Common myeloid progenitor, CD34-positive (primary cell): ENCODE measurements at regions not wholly inside any gene's neighbourhood (a gene's known extent, or its start where the extent isn't known, plus 50 kb on each side); places are given as distances from the start of the nearest gene placed in this dataset.

Experiments
- CTCF ChIA-PET: fragments of 350-600 bp; sonication (Branson Sonifier 250); formaldehyde crosslinking; loops from one replicate; lab custom pipeline; 2021; ENCODE audit warnings: antibody characterized with exemption; lab: Charles Lee
- POLR2A ChIA-PET: fragments of 350-600 bp; sonication (Branson Sonifier 250); formaldehyde crosslinking; loops from one replicate; lab custom pipeline; 2021; ENCODE audit warnings: antibody characterized with exemption; lab: Charles Lee
- DNase-seq, 3 donors: peaks; one replicate each; pipeline versions ENCODE4 v3.0.0 to v3.0.0-alpha.2; 2013
- H3K27ac ChIP-seq, 2 experiments: 1 replicate in 1 of 2; 2 replicates in 1 of 2; pipeline ENCODE4 v1.7.0; 2013; ENCODE audit warnings: inconsistent platforms in 2 of 2, low read length in 2 of 2, mild to moderate bottlenecking in 2 of 2, low read depth in 1 of 2, moderate library complexity in 1 of 2; ENCODE audit not compliant: severe bottlenecking in 2 of 2, insufficient read depth in 1 of 2, poor library complexity in 1 of 2
- H3K27me3 ChIP-seq, 5 experiments: replicated peaks in 2 of 5; 1 replicate in 3 of 5; 2 replicates in 2 of 5; pipeline versions ENCODE4 v1.6.1 to v1.7.0; 2013; ENCODE audit warnings: low read length in 4 of 5, mild to moderate bottlenecking in 2 of 5, moderate library complexity in 2 of 5, inconsistent platforms in 1 of 5; ENCODE audit not compliant: insufficient read depth in 5 of 5, control insufficient read depth in 4 of 5
- H3K36me3 ChIP-seq, 4 experiments: 1 replicate in 2 of 4; 2 replicates in 2 of 4; pipeline versions ENCODE4 v1.6.1 to v1.7.0; 2013; ENCODE audit warnings: low read length in 3 of 4, control low read depth in 1 of 4, mild to moderate bottlenecking in 1 of 4; ENCODE audit not compliant: control insufficient read depth in 4 of 4, insufficient read depth in 4 of 4
- H3K4me1 ChIP-seq, 4 experiments: 1 replicate in 3 of 4; 2 replicates in 1 of 4; pipeline versions ENCODE4 v1.6.1 to v1.7.1; 2013; ENCODE audit warnings: low read length in 3 of 4, mild to moderate bottlenecking in 3 of 4, control low read depth in 1 of 4, inconsistent platforms in 1 of 4, moderate library complexity in 1 of 4; ENCODE audit not compliant: control insufficient read depth in 4 of 4, insufficient read depth in 4 of 4; ENCODE audit errors: control extremely low read depth in 1 of 4
- H3K4me3 ChIP-seq, 7 experiments: 1 replicate in 4 of 7; 2 replicates in 3 of 7; pipeline versions ENCODE4 v1.5.1 to v1.7.0; 2013; ENCODE audit warnings: mild to moderate bottlenecking in 7 of 7, low read length in 6 of 7, moderate library complexity in 6 of 7, inconsistent platforms in 2 of 7, low read depth in 2 of 7, control low read depth in 1 of 7; ENCODE audit not compliant: insufficient read depth in 4 of 7, control insufficient read depth in 1 of 7; ENCODE audit errors: extremely low read depth in 1 of 7
- H3K9me3 ChIP-seq, 5 experiments: 1 replicate in 4 of 5; 2 replicates in 1 of 5; pipeline versions ENCODE4 v1.6.1 to v1.7.1; 2013; ENCODE audit warnings: low read length in 4 of 5, mild to moderate bottlenecking in 2 of 5, inconsistent platforms in 1 of 5, low read depth in 1 of 5, moderate library complexity in 1 of 5; ENCODE audit not compliant: control insufficient read depth in 4 of 5, insufficient read depth in 2 of 5; ENCODE audit errors: control extremely low read depth in 1 of 5
- WGBS: methylation state at CpG from one replicate; pipeline ENCODE4 v1.1.5; 2013; ENCODE audit not compliant: insufficient coverage; 5-methylcytosine and 5-hydroxymethylcytosine counted together

DNA sequence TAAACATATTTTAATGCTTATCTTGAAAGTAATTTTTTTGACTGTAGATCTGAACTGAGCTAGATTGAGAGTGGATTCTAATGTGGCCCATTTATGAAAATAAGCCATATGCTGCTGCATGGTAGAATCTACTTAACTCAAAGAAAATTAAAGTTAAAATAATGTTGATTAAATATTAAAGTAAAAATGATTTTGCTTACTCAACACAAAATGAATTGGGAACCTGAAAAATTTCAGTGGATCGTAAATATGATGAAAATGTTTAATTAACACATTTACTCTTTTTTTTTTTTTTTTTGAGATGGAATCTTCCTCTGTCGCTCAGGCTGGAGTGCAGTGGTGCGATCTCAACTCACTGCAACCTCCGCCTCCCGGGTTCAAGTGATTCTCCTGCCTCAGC is 144.5 kb upstream of the HMGN3 start:
- no peak overlapping the region for H3K4me3 ChIP-seq
- no peaks in the 10 kb centered on the region for H3K36me3 ChIP-seq
- H3K4me1 ChIP-seq, result no peaks in the 10 kb centered on the region
- no peaks in the 10 kb centered on the region for H3K27me3 ChIP-seq
- ChIA-PET CTCF (no interaction called here), POLR2A (no interaction called here)
- WGBS, result no CpG with 5 or more reads among the region's 5 CpGs
- DNase-seq, result no peak
- H3K9me3 ChIP-seq, result no peaks in the 10 kb centered on the region
- no peak overlapping the region for H3K27ac ChIP-seq

DNA sequence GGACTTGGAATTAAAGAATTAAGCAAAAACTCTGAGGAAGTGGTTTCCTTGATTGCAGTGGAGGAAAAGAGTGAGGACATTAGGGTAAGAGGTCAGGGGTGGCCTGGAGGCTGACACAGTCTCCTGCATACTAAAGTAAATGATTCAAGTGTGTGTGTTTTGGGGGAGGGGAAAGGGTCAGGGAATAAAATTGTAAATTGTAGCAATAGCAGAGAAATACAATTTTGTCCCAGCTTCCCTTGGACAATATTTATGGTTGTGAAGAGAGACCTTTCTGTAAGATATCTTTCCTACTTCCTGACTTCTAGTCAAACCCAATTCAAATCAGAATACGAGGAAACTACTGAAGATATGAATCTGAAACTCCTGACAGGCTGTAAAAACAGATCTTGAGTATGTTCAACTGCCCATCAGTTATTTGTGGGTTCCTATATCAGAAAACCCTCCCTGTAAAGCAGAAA is 143.4 kb upstream of the HMGN3 start:
- DNase-seq, result no peak
- H3K27ac ChIP-seq, result no peak overlapping the region
- no peaks in the 10 kb centered on the region for H3K27me3 ChIP-seq
- POLR2A ChIA-PET, result no interaction called here
- H3K36me3 ChIP-seq, result no peaks in the 10 kb centered on the region
- no peaks in the 10 kb centered on the region for H3K9me3 ChIP-seq
- no peak overlapping the region for H3K4me3 ChIP-seq
- no CpG with 5 or more reads among the region's 1 CpG for WGBS
- CTCF ChIA-PET, result no interaction called here
- no peaks in the 10 kb centered on the region for H3K4me1 ChIP-seq

- POLR2A ChIA-PET, result no interaction called here
- DNase-seq, result no peak
- Histone ChIP-seq H3K4me3 (no peak overlapping the region), H3K27ac (no peak overlapping the region), H3K9me3 (no peaks in the 10 kb centered on the region), H3K36me3 (no peaks in the 10 kb centered on the region), H3K4me1 (no peaks in the 10 kb centered on the region), H3K27me3 (no peaks in the 10 kb centered on the region)
- CTCF ChIA-PET, result no interaction called here
- no CpG with 5 or more reads among the region's 1 CpG for WGBS
Measured at GRCh38 chr6:79377047-79377446, 142.6 kb upstream of the HMGN3 start.

DNA sequence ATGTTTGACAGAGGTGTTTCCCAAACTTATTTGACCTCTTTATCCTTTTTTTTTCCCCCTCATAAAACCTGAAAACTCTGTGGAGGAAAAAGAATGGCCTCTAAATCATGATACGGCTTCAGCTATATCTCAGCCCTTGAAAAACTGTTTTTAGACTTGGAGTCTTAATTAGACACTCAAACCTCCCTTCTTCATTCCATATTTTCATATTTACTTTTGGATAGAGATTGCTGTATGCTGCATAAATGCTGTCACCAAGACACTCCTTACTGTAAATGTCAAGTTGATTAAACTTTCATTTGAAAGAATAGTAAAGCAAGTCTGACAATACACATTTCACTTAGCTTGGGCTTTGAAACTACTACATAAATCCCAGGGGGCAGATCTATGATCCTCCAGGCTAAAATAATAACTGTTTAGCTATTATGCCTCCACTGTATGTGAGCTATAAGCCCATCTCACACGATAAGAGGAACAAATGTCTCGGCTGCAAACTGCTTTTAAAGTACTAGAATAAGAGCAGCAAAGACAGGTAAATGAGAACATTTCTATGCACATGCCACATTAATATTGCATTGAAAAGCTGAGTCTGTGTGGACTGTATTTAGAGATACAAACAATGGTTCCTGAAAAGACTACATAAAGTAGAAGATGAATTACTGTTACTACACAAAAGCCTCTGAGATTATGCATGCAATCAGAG is 141.3 kb upstream of the HMGN3 start:
- DNase-seq, result no peak
- no peaks in the 10 kb centered on the region for H3K27me3 ChIP-seq
- WGBS, result no CpG with 5 or more reads among the region's 3 CpGs
- H3K4me3 ChIP-seq, result no peak overlapping the region
- no peaks in the 10 kb centered on the region for H3K4me1 ChIP-seq
- CTCF ChIA-PET, result no interaction called here
- H3K27ac ChIP-seq, result no peak overlapping the region
- H3K36me3 ChIP-seq, result no peaks in the 10 kb centered on the region
- H3K9me3 ChIP-seq, result no peaks in the 10 kb centered on the region
- POLR2A ChIA-PET, result no interaction called here

- DNase-seq, result no peak
- H3K9me3 ChIP-seq, result peaks cover 0 to 5% (median 0%) of the 10 kb centered on the region in 5 experiments
- no CpG with 5 or more reads among the region's 1 CpG for WGBS
- no peak overlapping the region for H3K27ac ChIP-seq
- POLR2A ChIA-PET, result no interaction called here
- H3K4me1 ChIP-seq, result no peaks in the 10 kb centered on the region
- no peak overlapping the region for H3K4me3 ChIP-seq
- no peaks in the 10 kb centered on the region for H3K27me3 ChIP-seq
- CTCF ChIA-PET, result no interaction called here
- no peaks in the 10 kb centered on the region for H3K36me3 ChIP-seq
Measured at GRCh38 chr6:79374308-79374707, 139.8 kb upstream of the HMGN3 start.

DNA sequence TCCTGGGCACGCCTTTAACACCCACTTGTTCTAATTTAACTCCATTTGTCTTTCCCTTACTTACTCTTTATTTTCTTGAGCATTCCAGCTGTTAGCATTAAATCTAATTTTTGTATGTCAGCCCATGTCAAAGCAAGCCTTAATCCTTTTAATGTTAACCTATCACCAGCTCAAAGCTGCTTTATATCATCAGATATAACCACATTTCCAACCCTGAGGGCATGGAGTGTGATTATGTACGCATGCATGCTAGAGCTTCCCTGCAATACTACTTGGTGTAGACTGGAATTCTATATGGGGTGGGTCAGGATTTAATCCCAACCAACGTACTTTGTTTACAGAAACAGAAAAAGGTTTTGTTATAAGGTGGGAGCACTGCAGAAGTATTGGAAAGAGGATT is 139.4 kb upstream of the HMGN3 start:
- H3K4me3 ChIP-seq, result no peak overlapping the region
- WGBS, result 100% methylated on average over 1 of the region's 3 CpGs
- ChIA-PET CTCF (no interaction called here), POLR2A (no interaction called here)
- H3K27me3 ChIP-seq, result no peaks in the 10 kb centered on the region
- H3K36me3 ChIP-seq, result no peaks in the 10 kb centered on the region
- DNase-seq, result no peak
- no peak overlapping the region for H3K27ac ChIP-seq
- no peaks in the 10 kb centered on the region for H3K4me1 ChIP-seq
- peaks cover 0 to 5% (median 0%) of the 10 kb centered on the region in 5 experiments for H3K9me3 ChIP-seq

GRCh38 chr6:79373246-79373645 is 138.8 kb upstream of the HMGN3 start:
- no CpG with 5 or more reads among the region's 3 CpGs for WGBS

More at GRCh38 chr6:79373246-79373645, 138.8 kb upstream of the HMGN3 start:
- H3K36me3 ChIP-seq, result no peaks in the 10 kb centered on the region
- H3K27ac ChIP-seq, result no peak overlapping the region
- ChIA-PET POLR2A (no interaction called here), CTCF (no interaction called here)
- no peaks in the 10 kb centered on the region for H3K27me3 ChIP-seq
- no peak for DNase-seq
- peaks cover 0 to 6% (median 4%) of the 10 kb centered on the region in 5 experiments for H3K9me3 ChIP-seq
- H3K4me1 ChIP-seq, result no peaks in the 10 kb centered on the region
- no peak overlapping the region for H3K4me3 ChIP-seq
